K562 (cell line): ENCODE measurements at regions not wholly inside any gene's neighbourhood (a gene's known extent, or its start where the extent isn't known, plus 50 kb on each side); places are given as distances from the start of the nearest gene placed in this dataset.

Experiments
- CTBP1 ChIP-seq: fragments of 450-650 bp; IDR thresholded peaks from 2 replicates; pipeline ENCODE4 v1.6.1; 2016; ENCODE audit warnings: borderline replicate concordance
- KLF6 ChIP-seq: fragments of 250-450 bp; sonication (Bioruptor Pico); IDR thresholded peaks from 2 replicates; pipeline ENCODE4 v1.4.0; 2020; ENCODE audit warnings: mild to moderate bottlenecking, moderate library complexity, borderline replicate concordance
- NR2F6 ChIP-seq: fragments of 450-650 bp; formaldehyde crosslinking; IDR thresholded peaks from 2 replicates; pipeline ENCODE4 v1.4.0; 2020; ENCODE audit warnings: mild to moderate bottlenecking
- RHOXF2B ChIP-seq: fragments of 250-450 bp; sonication (Bioruptor Pico); conservative IDR thresholded peaks from 2 replicates; pipeline ENCODE4 v1.5.1; 2021
- RREB1 ChIP-seq: fragments of 250-450 bp; sonication (Bioruptor Pico); IDR thresholded peaks from 2 replicates; pipeline ENCODE4 v1.4.0; 2020
- SUPT5H ChIP-seq: fragments of 450-650 bp; IDR thresholded peaks from 2 replicates; pipeline ENCODE4 v1.6.1; 2016
- TAL1 ChIP-seq: fragments of 450-650 bp; IDR thresholded peaks from 2 replicates; pipeline ENCODE4 v1.6.1; 2016; ENCODE audit warnings: mild to moderate bottlenecking
- ZNF224 ChIP-seq: sonication (generic); formaldehyde crosslinking; IDR thresholded peaks from 2 replicates; pipeline ENCODE4 v1.8.0; 2022; ENCODE audit warnings: mild to moderate bottlenecking, missing genetic modification reagents
- TF ChIP-seq, protein P1 (sequence below), 2 experiments: fragments of 450-650 bp; IDR thresholded peaks; 2 replicates each; pipeline ENCODE4 v1.6.1; 2016; ENCODE audit warnings: mild to moderate bottlenecking in 2 of 2, borderline replicate concordance in 1 of 2, low read depth in 1 of 2, moderate library complexity in 1 of 2
- TF ChIP-seq, protein P2 (sequence below): fragments of 450-650 bp; IDR thresholded peaks from 2 replicates; pipeline ENCODE4 v1.7.1; 2018; ENCODE audit warnings: mild to moderate bottlenecking, low read depth; ENCODE audit not compliant: partially characterized antibody

GRCh38 chr21:38120984-38121855 is 135.6 kb upstream of the KCNJ15 start (continued):
- TF ChIP-seq, protein P1, sequence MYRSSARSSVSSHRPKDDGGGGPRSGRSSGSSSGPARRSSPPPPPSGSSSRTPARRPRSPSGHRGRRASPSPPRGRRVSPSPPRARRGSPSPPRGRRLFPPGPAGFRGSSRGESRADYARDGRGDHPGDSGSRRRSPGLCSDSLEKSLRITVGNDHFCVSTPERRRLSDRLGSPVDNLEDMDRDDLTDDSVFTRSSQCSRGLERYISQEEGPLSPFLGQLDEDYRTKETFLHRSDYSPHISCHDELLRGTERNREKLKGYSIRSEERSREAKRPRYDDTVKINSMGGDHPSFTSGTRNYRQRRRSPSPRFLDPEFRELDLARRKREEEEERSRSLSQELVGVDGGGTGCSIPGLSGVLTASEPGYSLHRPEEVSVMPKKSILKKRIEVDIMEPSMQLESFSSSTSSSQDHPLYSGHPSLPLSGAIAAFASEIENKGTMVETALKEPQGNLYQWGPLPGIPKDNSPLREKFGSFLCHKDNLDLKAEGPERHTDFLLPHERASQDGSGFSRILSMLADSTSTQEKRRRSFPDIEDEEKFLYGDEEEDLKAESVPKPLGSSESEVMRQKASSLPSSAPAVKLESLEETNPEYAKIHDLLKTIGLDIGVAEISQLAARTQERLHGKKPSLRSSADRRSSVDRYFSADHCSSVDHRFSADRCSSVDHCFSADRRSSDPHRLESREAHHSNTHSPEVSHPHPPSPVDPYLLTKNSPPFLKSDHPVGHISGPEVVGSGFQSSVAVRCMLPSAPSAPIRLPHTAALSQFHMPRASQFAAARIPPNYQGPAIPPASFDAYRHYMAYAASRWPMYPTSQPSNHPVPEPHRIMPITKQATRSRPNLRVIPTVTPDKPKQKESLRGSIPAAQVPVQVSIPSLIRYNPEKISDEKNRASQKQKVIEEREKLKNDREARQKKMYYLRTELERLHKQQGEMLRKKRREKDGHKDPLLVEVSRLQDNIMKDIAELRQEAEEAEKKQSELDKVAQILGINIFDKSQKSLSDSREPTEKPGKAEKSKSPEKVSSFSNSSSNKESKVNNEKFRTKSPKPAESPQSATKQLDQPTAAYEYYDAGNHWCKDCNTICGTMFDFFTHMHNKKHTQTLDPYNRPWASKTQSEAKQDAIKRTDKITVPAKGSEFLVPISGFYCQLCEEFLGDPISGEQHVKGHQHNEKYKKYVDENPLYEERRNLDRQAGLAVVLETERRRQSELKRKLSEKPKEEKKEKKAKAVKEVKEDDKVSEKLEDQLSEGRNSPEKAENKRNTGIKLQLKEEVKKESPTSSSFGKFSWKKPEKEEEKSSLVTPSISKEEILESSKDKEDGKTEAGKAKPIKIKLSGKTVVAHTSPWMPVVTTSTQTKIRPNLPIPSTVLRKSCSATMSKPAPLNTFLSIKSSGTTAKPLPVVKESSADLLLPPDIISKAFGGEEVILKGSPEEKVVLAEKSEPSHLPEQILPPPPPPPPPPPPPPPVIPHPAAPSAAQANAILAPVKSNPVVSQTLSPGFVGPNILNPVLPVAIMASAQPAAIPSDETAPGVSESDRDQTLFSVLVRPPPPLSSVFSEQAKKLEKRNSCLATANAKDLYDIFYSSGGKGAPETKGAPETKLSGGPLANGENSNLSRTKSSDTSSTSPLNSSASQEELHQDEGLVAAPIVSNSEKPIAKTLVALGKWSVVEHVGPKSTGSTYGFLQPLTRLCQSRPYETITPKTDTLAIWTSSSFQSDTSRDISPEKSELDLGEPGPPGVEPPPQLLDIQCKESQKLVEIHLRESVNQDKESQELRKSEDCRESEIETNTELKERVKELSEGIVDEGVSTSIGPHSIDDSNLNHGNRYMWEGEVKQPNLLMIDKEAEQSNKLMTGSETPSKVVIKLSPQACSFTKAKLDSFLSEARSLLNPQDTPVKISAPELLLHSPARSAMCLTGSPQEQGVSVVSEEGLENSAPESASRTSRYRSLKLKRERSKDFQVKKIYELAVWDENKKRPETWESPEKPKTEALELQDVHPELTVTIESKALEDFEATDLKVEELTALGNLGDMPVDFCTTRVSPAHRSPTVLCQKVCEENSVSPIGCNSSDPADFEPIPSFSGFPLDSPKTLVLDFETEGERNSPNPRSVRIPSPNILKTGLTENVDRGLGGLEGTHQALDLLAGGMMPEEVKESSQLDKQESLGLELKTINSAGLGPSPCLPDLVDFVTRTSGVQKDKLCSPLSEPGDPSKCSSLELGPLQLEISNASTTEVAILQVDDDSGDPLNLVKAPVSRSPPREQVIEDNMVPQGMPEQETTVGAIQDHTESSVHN (IDR thresholded peaks at IDR 0.05; ENCODE audit: borderline replicate concordance in 1 of 2, low read depth in 1 of 2) = peak in 1 of 2 experiments; percentile 50; a peak in 2 of 4 replicates
- peak; percentile 99 for TF ChIP-seq SUPT5H
- no peak for TF ChIP-seq NR2F6 (CRISPR knock-in tag)
- TF ChIP-seq RHOXF2B (CRISPR knock-in tag) = no peak
- peak; percentile 65 for TF ChIP-seq CTBP1
- TF ChIP-seq, protein P2, sequence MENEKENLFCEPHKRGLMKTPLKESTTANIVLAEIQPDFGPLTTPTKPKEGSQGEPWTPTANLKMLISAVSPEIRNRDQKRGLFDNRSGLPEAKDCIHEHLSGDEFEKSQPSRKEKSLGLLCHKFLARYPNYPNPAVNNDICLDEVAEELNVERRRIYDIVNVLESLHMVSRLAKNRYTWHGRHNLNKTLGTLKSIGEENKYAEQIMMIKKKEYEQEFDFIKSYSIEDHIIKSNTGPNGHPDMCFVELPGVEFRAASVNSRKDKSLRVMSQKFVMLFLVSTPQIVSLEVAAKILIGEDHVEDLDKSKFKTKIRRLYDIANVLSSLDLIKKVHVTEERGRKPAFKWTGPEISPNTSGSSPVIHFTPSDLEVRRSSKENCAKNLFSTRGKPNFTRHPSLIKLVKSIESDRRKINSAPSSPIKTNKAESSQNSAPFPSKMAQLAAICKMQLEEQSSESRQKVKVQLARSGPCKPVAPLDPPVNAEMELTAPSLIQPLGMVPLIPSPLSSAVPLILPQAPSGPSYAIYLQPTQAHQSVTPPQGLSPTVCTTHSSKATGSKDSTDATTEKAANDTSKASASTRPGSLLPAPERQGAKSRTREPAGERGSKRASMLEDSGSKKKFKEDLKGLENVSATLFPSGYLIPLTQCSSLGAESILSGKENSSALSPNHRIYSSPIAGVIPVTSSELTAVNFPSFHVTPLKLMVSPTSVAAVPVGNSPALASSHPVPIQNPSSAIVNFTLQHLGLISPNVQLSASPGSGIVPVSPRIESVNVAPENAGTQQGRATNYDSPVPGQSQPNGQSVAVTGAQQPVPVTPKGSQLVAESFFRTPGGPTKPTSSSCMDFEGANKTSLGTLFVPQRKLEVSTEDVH = peak; percentile 53
- TF ChIP-seq KLF6 (CRISPR knock-in tag) = no peak
- TF ChIP-seq TAL1 = no peak; the same call in 1 of the 2 replicates
- TF ChIP-seq ZNF224 (CRISPR knock-in tag) = 0 out of 2 replicates have a peak, but pooled peaks have one; percentile 40
- no peak for TF ChIP-seq RREB1 (CRISPR knock-in tag)
